HG03439 (cell line): ENCODE measurements at regions not wholly inside any gene's neighbourhood (a gene's known extent, or its start where the extent isn't known, plus 50 kb on each side); places are given as distances from the start of the nearest gene placed in this dataset.
A peak's percentile ranks its signal among the peaks of the same experiment; 100 is the strongest.
"Not testable (repeated sequence)": the region's sequence is repeated elsewhere in the genome, so short reads cannot be mapped to it uniquely, and the experiment has no call there.

Experiments
- ATAC-seq: cut with Tn5 transposase; IDR thresholded peaks from one replicate; pipeline ENCODE4 v1.9.1; 2021; ENCODE audit warnings: mild to moderate bottlenecking, moderate library complexity; ENCODE audit not compliant: unreplicated experiment

- no peak for ATAC-seq
Measured at GRCh38 chr6:44733868-44734267, 346.4 kb downstream of the CDC5L start.

- ATAC-seq, result no peak
Measured at GRCh38 chr6:44734886-44735629, 347.6 kb downstream of the CDC5L start.

GRCh38 chr6:44735630-44735963, 348.1 kb downstream of the CDC5L start:
- peak; percentile 65 for ATAC-seq

- ATAC-seq, result no peak
Measured at GRCh38 chr6:44737341-44737740, 349.8 kb downstream of the CDC5L start.

- no peak for ATAC-seq
Measured at GRCh38 chr6:44737829-44738528, 350.5 kb downstream of the CDC5L start.

- ATAC-seq, result no peak
Measured at GRCh38 chr6:44738601-44739146, 351.2 kb downstream of the CDC5L start.

GRCh38 chr6:44739181-44739580, 351.7 kb downstream of the CDC5L start:
- no peak for ATAC-seq

GRCh38 chr6:44740566-44741120, 353.1 kb downstream of the CDC5L start:
- no peak for ATAC-seq

- no peak for ATAC-seq
Measured at GRCh38 chr6:44742201-44742600, 354.7 kb downstream of the CDC5L start.

GRCh38 chr6:44742828-44743372, 355.4 kb downstream of the CDC5L start:
- ATAC-seq, result no peak

- not testable (repeated sequence) for ATAC-seq
Measured at GRCh38 chr6:44760116-44760515, 372.6 kb downstream of the CDC5L start.

GRCh38 chr6:44761046-44761445, 373.5 kb downstream of the CDC5L start:
- no peak for ATAC-seq

- ATAC-seq, result no peak
Measured at GRCh38 chr6:44762496-44762895, 375.0 kb downstream of the CDC5L start.

- ATAC-seq, result no peak
Measured at GRCh38 chr6:44771647-44772415, 384.3 kb downstream of the CDC5L start.

- ATAC-seq, result no peak
Measured at GRCh38 chr6:44772838-44773237, 385.3 kb downstream of the CDC5L start.

- ATAC-seq, result no peak
Measured at GRCh38 chr6:44775121-44775520, 387.6 kb downstream of the CDC5L start.

- no peak for ATAC-seq
Measured at GRCh38 chr6:44776344-44776743, 388.8 kb downstream of the CDC5L start.

GRCh38 chr6:44778513-44778912, 391.0 kb downstream of the CDC5L start:
- ATAC-seq, result no peak
